ENCODE measurements at regions not wholly inside any gene's neighbourhood (a gene's known extent, or its start where the extent isn't known, plus 50 kb on each side); places are given as distances from the start of the nearest gene placed in this dataset.

DNA sequence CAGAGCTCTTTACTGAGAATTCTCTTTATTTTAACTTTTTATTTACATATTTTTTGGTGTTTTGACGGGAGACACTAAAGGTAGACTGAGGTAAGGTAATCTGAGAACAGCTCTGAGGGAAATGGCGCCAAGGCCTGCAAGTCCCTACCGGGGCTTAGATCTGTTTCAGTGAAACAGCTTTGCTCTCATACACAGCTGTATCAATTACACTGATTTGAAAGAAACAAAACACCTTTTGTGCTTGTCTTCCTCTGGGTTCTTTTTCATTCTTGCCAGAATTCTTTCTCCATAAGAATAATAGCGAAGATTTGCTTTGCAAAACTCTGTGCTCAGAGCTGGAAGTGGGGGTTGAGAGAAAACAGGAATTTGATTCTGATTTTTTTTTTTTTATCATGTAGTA is 79.5 kb upstream of the PEX5L start:
- TF ChIP-seq, protein P1, sequence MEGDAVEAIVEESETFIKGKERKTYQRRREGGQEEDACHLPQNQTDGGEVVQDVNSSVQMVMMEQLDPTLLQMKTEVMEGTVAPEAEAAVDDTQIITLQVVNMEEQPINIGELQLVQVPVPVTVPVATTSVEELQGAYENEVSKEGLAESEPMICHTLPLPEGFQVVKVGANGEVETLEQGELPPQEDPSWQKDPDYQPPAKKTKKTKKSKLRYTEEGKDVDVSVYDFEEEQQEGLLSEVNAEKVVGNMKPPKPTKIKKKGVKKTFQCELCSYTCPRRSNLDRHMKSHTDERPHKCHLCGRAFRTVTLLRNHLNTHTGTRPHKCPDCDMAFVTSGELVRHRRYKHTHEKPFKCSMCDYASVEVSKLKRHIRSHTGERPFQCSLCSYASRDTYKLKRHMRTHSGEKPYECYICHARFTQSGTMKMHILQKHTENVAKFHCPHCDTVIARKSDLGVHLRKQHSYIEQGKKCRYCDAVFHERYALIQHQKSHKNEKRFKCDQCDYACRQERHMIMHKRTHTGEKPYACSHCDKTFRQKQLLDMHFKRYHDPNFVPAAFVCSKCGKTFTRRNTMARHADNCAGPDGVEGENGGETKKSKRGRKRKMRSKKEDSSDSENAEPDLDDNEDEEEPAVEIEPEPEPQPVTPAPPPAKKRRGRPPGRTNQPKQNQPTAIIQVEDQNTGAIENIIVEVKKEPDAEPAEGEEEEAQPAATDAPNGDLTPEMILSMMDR (IDR thresholded peaks at IDR 0.05), result no peak
- TF ChIP-seq POLR2A (IDR thresholded peaks at IDR 0.05), result no peak
